ENCODE measurements at regions not wholly inside any gene's neighbourhood (a gene's known extent, or its start where the extent isn't known, plus 50 kb on each side); places are given as distances from the start of the nearest gene placed in this dataset.

DNA sequence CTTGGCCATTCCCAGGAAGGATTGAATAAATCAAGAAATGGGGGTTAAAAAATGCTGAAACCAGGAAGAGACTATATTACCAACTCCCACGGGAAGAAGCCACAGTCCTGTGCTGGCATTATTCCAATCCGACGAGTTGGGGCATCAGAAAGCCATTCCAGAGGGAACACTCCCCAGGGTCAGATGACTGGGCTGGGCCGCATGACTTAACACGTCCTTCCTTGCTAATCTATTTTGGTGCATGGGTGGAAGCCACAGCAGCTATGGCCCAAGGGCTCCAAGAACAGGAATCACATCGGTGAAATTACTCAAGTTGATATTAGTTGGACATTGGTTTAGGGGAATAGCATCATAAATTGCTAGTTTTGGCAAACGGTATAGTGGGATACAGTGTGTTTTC is 592.9 kb upstream of the NRP1 start:
- TF ChIP-seq, protein P1, sequence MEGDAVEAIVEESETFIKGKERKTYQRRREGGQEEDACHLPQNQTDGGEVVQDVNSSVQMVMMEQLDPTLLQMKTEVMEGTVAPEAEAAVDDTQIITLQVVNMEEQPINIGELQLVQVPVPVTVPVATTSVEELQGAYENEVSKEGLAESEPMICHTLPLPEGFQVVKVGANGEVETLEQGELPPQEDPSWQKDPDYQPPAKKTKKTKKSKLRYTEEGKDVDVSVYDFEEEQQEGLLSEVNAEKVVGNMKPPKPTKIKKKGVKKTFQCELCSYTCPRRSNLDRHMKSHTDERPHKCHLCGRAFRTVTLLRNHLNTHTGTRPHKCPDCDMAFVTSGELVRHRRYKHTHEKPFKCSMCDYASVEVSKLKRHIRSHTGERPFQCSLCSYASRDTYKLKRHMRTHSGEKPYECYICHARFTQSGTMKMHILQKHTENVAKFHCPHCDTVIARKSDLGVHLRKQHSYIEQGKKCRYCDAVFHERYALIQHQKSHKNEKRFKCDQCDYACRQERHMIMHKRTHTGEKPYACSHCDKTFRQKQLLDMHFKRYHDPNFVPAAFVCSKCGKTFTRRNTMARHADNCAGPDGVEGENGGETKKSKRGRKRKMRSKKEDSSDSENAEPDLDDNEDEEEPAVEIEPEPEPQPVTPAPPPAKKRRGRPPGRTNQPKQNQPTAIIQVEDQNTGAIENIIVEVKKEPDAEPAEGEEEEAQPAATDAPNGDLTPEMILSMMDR (IDR thresholded peaks at IDR 0.05; ENCODE audit: insufficient read depth, low read length): no peak
- TF ChIP-seq SPI1 (IDR thresholded peaks at IDR 0.05; ENCODE audit: borderline replicate concordance, low read depth): no peak
- TF ChIP-seq, protein P2, sequence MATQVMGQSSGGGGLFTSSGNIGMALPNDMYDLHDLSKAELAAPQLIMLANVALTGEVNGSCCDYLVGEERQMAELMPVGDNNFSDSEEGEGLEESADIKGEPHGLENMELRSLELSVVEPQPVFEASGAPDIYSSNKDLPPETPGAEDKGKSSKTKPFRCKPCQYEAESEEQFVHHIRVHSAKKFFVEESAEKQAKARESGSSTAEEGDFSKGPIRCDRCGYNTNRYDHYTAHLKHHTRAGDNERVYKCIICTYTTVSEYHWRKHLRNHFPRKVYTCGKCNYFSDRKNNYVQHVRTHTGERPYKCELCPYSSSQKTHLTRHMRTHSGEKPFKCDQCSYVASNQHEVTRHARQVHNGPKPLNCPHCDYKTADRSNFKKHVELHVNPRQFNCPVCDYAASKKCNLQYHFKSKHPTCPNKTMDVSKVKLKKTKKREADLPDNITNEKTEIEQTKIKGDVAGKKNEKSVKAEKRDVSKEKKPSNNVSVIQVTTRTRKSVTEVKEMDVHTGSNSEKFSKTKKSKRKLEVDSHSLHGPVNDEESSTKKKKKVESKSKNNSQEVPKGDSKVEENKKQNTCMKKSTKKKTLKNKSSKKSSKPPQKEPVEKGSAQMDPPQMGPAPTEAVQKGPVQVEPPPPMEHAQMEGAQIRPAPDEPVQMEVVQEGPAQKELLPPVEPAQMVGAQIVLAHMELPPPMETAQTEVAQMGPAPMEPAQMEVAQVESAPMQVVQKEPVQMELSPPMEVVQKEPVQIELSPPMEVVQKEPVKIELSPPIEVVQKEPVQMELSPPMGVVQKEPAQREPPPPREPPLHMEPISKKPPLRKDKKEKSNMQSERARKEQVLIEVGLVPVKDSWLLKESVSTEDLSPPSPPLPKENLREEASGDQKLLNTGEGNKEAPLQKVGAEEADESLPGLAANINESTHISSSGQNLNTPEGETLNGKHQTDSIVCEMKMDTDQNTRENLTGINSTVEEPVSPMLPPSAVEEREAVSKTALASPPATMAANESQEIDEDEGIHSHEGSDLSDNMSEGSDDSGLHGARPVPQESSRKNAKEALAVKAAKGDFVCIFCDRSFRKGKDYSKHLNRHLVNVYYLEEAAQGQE (IDR thresholded peaks at IDR 0.05; ENCODE audit: insufficient replicate concordance, low read depth): no peak

Measured in HL-60 (cell line).